ENCODE measurements at regions not wholly inside any gene's neighbourhood (a gene's known extent, or its start where the extent isn't known, plus 50 kb on each side); places are given as distances from the start of the nearest gene placed in this dataset.
"Not testable (repeated sequence)": the region's sequence is repeated elsewhere in the genome, so short reads cannot be mapped to it uniquely, and the experiment has no call there.

- no peak for DNase-seq
Measured at GRCh38 chr6:3900744-3901336, 51.7 kb downstream of the FAM50B start.

- no peak for DNase-seq
Measured at GRCh38 chr6:3902871-3903648, 53.9 kb downstream of the FAM50B start.

- no peak for DNase-seq
Measured at GRCh38 chr6:3904518-3904917, 55.3 kb downstream of the FAM50B start.

- DNase-seq = peak; percentile 57
Measured at GRCh38 chr6:3905945-3906845, 57.0 kb downstream of the FAM50B start.

GRCh38 chr6:3906846-3907151 lies 57.6 kb downstream of the FAM50B start:
- no peak for DNase-seq

- DNase-seq = no peak
Measured at GRCh38 chr6:3908223-3908622, 59.0 kb downstream of the FAM50B start.

GRCh38 chr6:3908961-3909360 lies 59.8 kb downstream of the FAM50B start:
- no peak for DNase-seq

GRCh38 chr6:3910106-3910663 lies 61.0 kb downstream of the FAM50B start:
- no peak for DNase-seq

GRCh38 chr6:3911130-3911529 lies 62.0 kb downstream of the FAM50B start:
- DNase-seq = no peak

GRCh38 chr6:3911614-3912336 lies 62.6 kb downstream of the FAM50B start:
- DNase-seq = peak; percentile 71

GRCh38 chr6:3912361-3913076 lies 63.3 kb downstream of the FAM50B start:
- DNase-seq = no peak

- DNase-seq = no peak
Measured at GRCh38 chr6:3913077-3913957, 64.1 kb downstream of the FAM50B start.

GRCh38 chr6:3913958-3914337 lies 64.8 kb downstream of the FAM50B start:
- DNase-seq = no peak

GRCh38 chr6:3915076-3915791 lies 66.1 kb downstream of the FAM50B start:
- no peak for DNase-seq

- no peak for DNase-seq
Measured at GRCh38 chr6:3916211-3916610, 67.0 kb downstream of the FAM50B start.

GRCh38 chr6:3916749-3917148 lies 67.6 kb downstream of the FAM50B start:
- not testable (repeated sequence) for DNase-seq

GRCh38 chr6:3918469-3918868 lies 69.3 kb downstream of the FAM50B start:
- peak; percentile 61 for DNase-seq

- DNase-seq = no peak
Measured at GRCh38 chr6:3919130-3919628, 70.0 kb downstream of the FAM50B start.

GRCh38 chr6:3919849-3920248 lies 70.7 kb downstream of the FAM50B start:
- DNase-seq = no peak

Measured in left kidney (tissue), 1 donor.